ENCODE measurements at regions not wholly inside any gene's neighbourhood (a gene's known extent, or its start where the extent isn't known, plus 50 kb on each side); places are given as distances from the start of the nearest gene placed in this dataset.

- no peaks in the 10 kb centered on the region for H3K36me3 ChIP-seq (replicated peaks in 1 of 2; ENCODE audit: control insufficient read depth in 1 of 2, insufficient read depth in 2 of 2, low read length in 2 of 2)
- no CpG with 5 or more reads among the region's 3 CpGs for WGBS (ENCODE audit: insufficient coverage)
- no peak overlapping the region for H3K27ac ChIP-seq (ENCODE audit: low read depth in 1 of 2, low read length in 2 of 2)
- H3K9ac ChIP-seq (ENCODE audit: insufficient read depth, low read length, poor library complexity, severe bottlenecking), result no peak overlapping the region
- no peak for TF ChIP-seq CTCF (IDR thresholded peaks at IDR 0.05)
- Mint-ChIP-seq H3K4me1 (no peaks in the 10 kb centered on the region), H3K27me3 (ENCODE audit: low read depth in 3 of 3) (no peaks in the 10 kb centered on the region), H3K4me3 (no peak overlapping the region), H3K9me3 (peaks cover 3 to 9% (median 4%) of the 10 kb centered on the region in 7 donors), H3K36me3 (no peaks in the 10 kb centered on the region), H3K27ac (no peak overlapping the region)
- H2AFZ ChIP-seq (ENCODE audit: insufficient read depth, low read depth, low read length, poor library complexity, severe bottlenecking), result no peak overlapping the region
- no peaks in the 10 kb centered on the region for H3K27me3 ChIP-seq (ENCODE audit: control insufficient read depth in 2 of 2, insufficient read depth in 2 of 2, low read length in 2 of 2)
- no peaks in the 10 kb centered on the region for H4K20me1 ChIP-seq (ENCODE audit: insufficient read depth, low read length)
- peaks cover 0 to 3% of the 10 kb centered on the region in 2 donors for H3K9me3 ChIP-seq (replicated peaks in 1 of 2; ENCODE audit: control insufficient read depth in 1 of 2, insufficient read depth in 1 of 2, low read length in 2 of 2)
- no peak overlapping the region for H3K4me2 ChIP-seq (replicated peaks; ENCODE audit: extremely low read depth, low read length, poor library complexity, severe bottlenecking)
- intact Hi-C loops (cut with micrococcal nuclease), result no loop called here
- no peak overlapping the region for H3K4me3 ChIP-seq (replicated peaks in 1 of 3; ENCODE audit: low read depth in 2 of 3, low read length in 3 of 3)
- H3K79me2 ChIP-seq (ENCODE audit: insufficient read depth, low read length), result no peaks in the 10 kb centered on the region
- H3K4me1 ChIP-seq (ENCODE audit: control insufficient read depth in 1 of 2, insufficient read depth in 2 of 2, low read length in 2 of 2), result no peaks in the 10 kb centered on the region
- no peak for DNase-seq
Observed at GRCh38 chr20:52826722-52827121, 145.4 kb upstream of the TSHZ2 start.

GRCh38 chr20:52826321-52826720 lies 145.8 kb upstream of the TSHZ2 start:
- WGBS (ENCODE audit: insufficient coverage), result no CpG with 5 or more reads among the region's 1 CpG
- H3K79me2 ChIP-seq (ENCODE audit: insufficient read depth, low read length), result no peaks in the 10 kb centered on the region
- Mint-ChIP-seq H3K27ac (no peak overlapping the region), H3K4me1 (no peaks in the 10 kb centered on the region), H3K27me3 (ENCODE audit: low read depth in 3 of 3) (no peaks in the 10 kb centered on the region), H3K36me3 (no peaks in the 10 kb centered on the region), H3K4me3 (no peak overlapping the region), H3K9me3 (peaks cover 3 to 9% (median 4%) of the 10 kb centered on the region in 7 donors)
- no peak for DNase-seq
- no peak for TF ChIP-seq CTCF (IDR thresholded peaks at IDR 0.05)
- intact Hi-C loops (cut with micrococcal nuclease), result no loop called here
- no peak overlapping the region for H3K4me2 ChIP-seq (replicated peaks; ENCODE audit: extremely low read depth, low read length, poor library complexity, severe bottlenecking)
- no peak overlapping the region for H3K27ac ChIP-seq (ENCODE audit: low read depth in 1 of 2, low read length in 2 of 2)
- no peak overlapping the region for H3K9ac ChIP-seq (ENCODE audit: insufficient read depth, low read length, poor library complexity, severe bottlenecking)
- no peak overlapping the region for H2AFZ ChIP-seq (ENCODE audit: insufficient read depth, low read depth, low read length, poor library complexity, severe bottlenecking)
- no peaks in the 10 kb centered on the region for H4K20me1 ChIP-seq (ENCODE audit: insufficient read depth, low read length)
- H3K4me3 ChIP-seq (replicated peaks in 1 of 3; ENCODE audit: low read depth in 2 of 3, low read length in 3 of 3), result no peak overlapping the region
- H3K9me3 ChIP-seq (replicated peaks in 1 of 2; ENCODE audit: control insufficient read depth in 1 of 2, insufficient read depth in 1 of 2, low read length in 2 of 2), result peaks cover 0 to 3% of the 10 kb centered on the region in 2 donors
- H3K27me3 ChIP-seq (ENCODE audit: control insufficient read depth in 2 of 2, insufficient read depth in 2 of 2, low read length in 2 of 2), result no peaks in the 10 kb centered on the region
- no peaks in the 10 kb centered on the region for H3K36me3 ChIP-seq (replicated peaks in 1 of 2; ENCODE audit: control insufficient read depth in 1 of 2, insufficient read depth in 2 of 2, low read length in 2 of 2)
- H3K4me1 ChIP-seq (ENCODE audit: control insufficient read depth in 1 of 2, insufficient read depth in 2 of 2, low read length in 2 of 2), result no peaks in the 10 kb centered on the region

All from CD14-positive monocyte (primary cell).